ENCODE measurements at regions not wholly inside any gene's neighbourhood (a gene's known extent, or its start where the extent isn't known, plus 50 kb on each side); places are given as distances from the start of the nearest gene placed in this dataset.

GRCh38 chr5:17803971-17804370 is 169.7 kb downstream of the TAF11L14 start:
- TF ChIP-seq, protein P1, sequence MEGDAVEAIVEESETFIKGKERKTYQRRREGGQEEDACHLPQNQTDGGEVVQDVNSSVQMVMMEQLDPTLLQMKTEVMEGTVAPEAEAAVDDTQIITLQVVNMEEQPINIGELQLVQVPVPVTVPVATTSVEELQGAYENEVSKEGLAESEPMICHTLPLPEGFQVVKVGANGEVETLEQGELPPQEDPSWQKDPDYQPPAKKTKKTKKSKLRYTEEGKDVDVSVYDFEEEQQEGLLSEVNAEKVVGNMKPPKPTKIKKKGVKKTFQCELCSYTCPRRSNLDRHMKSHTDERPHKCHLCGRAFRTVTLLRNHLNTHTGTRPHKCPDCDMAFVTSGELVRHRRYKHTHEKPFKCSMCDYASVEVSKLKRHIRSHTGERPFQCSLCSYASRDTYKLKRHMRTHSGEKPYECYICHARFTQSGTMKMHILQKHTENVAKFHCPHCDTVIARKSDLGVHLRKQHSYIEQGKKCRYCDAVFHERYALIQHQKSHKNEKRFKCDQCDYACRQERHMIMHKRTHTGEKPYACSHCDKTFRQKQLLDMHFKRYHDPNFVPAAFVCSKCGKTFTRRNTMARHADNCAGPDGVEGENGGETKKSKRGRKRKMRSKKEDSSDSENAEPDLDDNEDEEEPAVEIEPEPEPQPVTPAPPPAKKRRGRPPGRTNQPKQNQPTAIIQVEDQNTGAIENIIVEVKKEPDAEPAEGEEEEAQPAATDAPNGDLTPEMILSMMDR (IDR thresholded peaks at IDR 0.05), result no peak
- TF ChIP-seq POLR2A (IDR thresholded peaks at IDR 0.05), result no peak

All from uterus (tissue), 2 donors.